A549 (cell line): ENCODE measurements at regions not wholly inside any gene's neighbourhood (a gene's known extent, or its start where the extent isn't known, plus 50 kb on each side); places are given as distances from the start of the nearest gene placed in this dataset.

Experiments used
- ATAC-seq, 2 experiments: fragments of 200-7000 bp in 1 of 2; fragments of >200 bp in 1 of 2; cut with Nextera tagmentation in 1 of 2; cut with Tn5 transposase in 1 of 2; 3 replicates each; pipeline versions ENCODE4 v1.8.0 to v1.9.1; 2018 to 2020; ENCODE audit warnings: mild to moderate bottlenecking in 1 of 2, moderate library complexity in 1 of 2
- CTCF ChIA-PET: fragments of 300-600 bp; sonication (Branson Sonifier 250); formaldehyde crosslinking; extraction: SDS; loops from one replicate; lab custom pipeline; 2021; ENCODE audit warnings: antibody characterized with exemption, inconsistent platforms; lab: Yijun Ruan, JAX
- POLR2A ChIA-PET: fragments of 350-600 bp; formaldehyde crosslinking; extraction: SDS; loops from one replicate; lab custom pipeline; 2021; ENCODE audit warnings: antibody characterized with exemption, inconsistent platforms; lab: Yijun Ruan, JAX
- DNase-seq, 2 experiments: peaks; one replicate each; pipeline versions ENCODE4 v3.0.0 to v3.0.0-alpha.2; 2011 to 2016; ENCODE audit warnings: low read depth in 1 of 2, low spot score in 1 of 2
- FAIRE-seq: peaks from 2 replicates; lab custom pipeline; 2011; peaks lifted over from hg19 to GRCh38; lab: Jason Lieb, UNC
- H3K27ac ChIP-seq, 2 experiments: fragments of >200 bp; sonication (Bioruptor Twin); formaldehyde crosslinking; 3 replicates each; pipeline ENCODE4 v1.5.1; 2016 to 2017
- H3K4me1 ChIP-seq: fragments of >200 bp; sonication (Bioruptor Twin); formaldehyde crosslinking; 3 replicates; pipeline ENCODE4 v1.6.1; 2016
- H3K4me2 ChIP-seq: fragments of >200 bp; sonication (Bioruptor Twin); formaldehyde crosslinking; 3 replicates; pipeline ENCODE4 v1.6.1; 2016
- H3K4me3 ChIP-seq: fragments of >200 bp; sonication (Bioruptor Twin); formaldehyde crosslinking; 3 replicates; pipeline ENCODE4 v1.5.1; 2016
- H3K9me3 ChIP-seq: fragments of >200 bp; sonication (Bioruptor Twin); formaldehyde crosslinking; 3 replicates; pipeline ENCODE4 v1.6.1; 2016
- CHD2 ChIP-seq: fragments of 150-350 bp; IDR thresholded peaks from 2 replicates; pipeline ENCODE4 v1.6.1; 2014; ENCODE audit warnings: low read length; ENCODE audit not compliant: partially characterized antibody
- EHMT2 ChIP-seq: fragments of 200-600 bp; sonication (generic); IDR thresholded peaks from 2 replicates; pipeline ENCODE4 v1.6.1; 2016; ENCODE audit warnings: antibody characterized with exemption, low read depth, mild to moderate bottlenecking, moderate library complexity
- EP300 ChIP-seq, 2 experiments: fragments of >200 bp; sonication (Bioruptor Twin); formaldehyde crosslinking; IDR thresholded peaks; 2 replicates in 1 of 2; 3 replicates in 1 of 2; pipeline ENCODE4 v1.6.1; 2016 to 2017
- ESRRA ChIP-seq: fragments of 150-350 bp; IDR thresholded peaks from 2 replicates; pipeline ENCODE4 v1.6.1; 2014; ENCODE audit warnings: mild to moderate bottlenecking, low read length, borderline replicate concordance
- FOXS1 ChIP-seq: fragments of 250-450 bp; sonication (Bioruptor Pico); IDR thresholded peaks from 2 replicates; pipeline ENCODE4 v1.5.0; 2020; ENCODE audit warnings: mild to moderate bottlenecking, moderate library complexity
- GATA3 ChIP-seq: IDR thresholded peaks from 2 replicates; pipeline ENCODE4 v1.6.1; 2012; ENCODE audit warnings: borderline replicate concordance
- HDAC2 ChIP-seq: fragments of 200-600 bp; sonication (generic); IDR thresholded peaks from 2 replicates; pipeline ENCODE4 v1.6.1; 2016
- HOXA7 ChIP-seq: fragments of 250-450 bp; sonication (Bioruptor Pico); IDR thresholded peaks from 2 replicates; pipeline ENCODE4 v1.5.0; 2020; ENCODE audit warnings: mild to moderate bottlenecking, moderate library complexity
- KDM5A ChIP-seq: fragments of 200-600 bp; sonication (generic); IDR thresholded peaks from 2 replicates; pipeline ENCODE4 v1.6.1; 2016; ENCODE audit warnings: antibody characterized with exemption, mild to moderate bottlenecking
- NFE2L2 ChIP-seq: fragments of 150-350 bp; conservative IDR thresholded peaks from 2 replicates; pipeline ENCODE4 v1.6.1; 2014; ENCODE audit warnings: low read length
- NPAS2 ChIP-seq: fragments of 250-450 bp; sonication (Bioruptor Pico); IDR thresholded peaks from 2 replicates; pipeline ENCODE4 v1.8.0; 2022; ENCODE audit warnings: mild to moderate bottlenecking, moderate library complexity, borderline replicate concordance
- NR3C1 ChIP-seq: fragments of >200 bp; sonication (Bioruptor Twin); formaldehyde crosslinking; IDR thresholded peaks from 3 replicates; pipeline ENCODE4 v1.6.1; 2017
- RARB ChIP-seq: fragments of 250-450 bp; sonication (Bioruptor Pico); IDR thresholded peaks from 2 replicates; pipeline ENCODE4 v1.8.0; 2021; ENCODE audit warnings: mild to moderate bottlenecking, moderate library complexity
- SMC3 ChIP-seq: fragments of >200 bp; sonication (Bioruptor Twin); formaldehyde crosslinking; IDR thresholded peaks from 3 replicates; pipeline ENCODE4 v1.6.1; 2018; ENCODE audit warnings: inconsistent platforms
- SREBF2 ChIP-seq: fragments of 450-650 bp; IDR thresholded peaks from 2 replicates; pipeline ENCODE4 v1.6.1; 2014; ENCODE audit warnings: mild to moderate bottlenecking, moderate library complexity
- TFCP2L1 ChIP-seq: fragments of 250-450 bp; sonication (Bioruptor Pico); IDR thresholded peaks from 2 replicates; pipeline ENCODE4 v1.5.0; 2021; ENCODE audit warnings: mild to moderate bottlenecking
- ZSCAN20 ChIP-seq: fragments of 250-450 bp; sonication (Bioruptor Pico); IDR thresholded peaks from 2 replicates; pipeline ENCODE4 v1.8.0; 2022; ENCODE audit warnings: mild to moderate bottlenecking, moderate library complexity
- WGBS: methylation state at CpG from one replicate; pipeline ENCODE4 v1.1.6; 2017; ENCODE audit errors: missing lambda C conversion rate; 5-methylcytosine and 5-hydroxymethylcytosine counted together
- TF ChIP-seq, protein P1 (sequence below): IDR thresholded peaks from 2 replicates; pipeline ENCODE4 v1.6.1; 2012
- TF ChIP-seq, protein P2 (sequence below): fragments of 250-450 bp; sonication (Bioruptor Pico); IDR thresholded peaks from 2 replicates; pipeline ENCODE4 v1.5.0; 2021; ENCODE audit warnings: mild to moderate bottlenecking, moderate library complexity, borderline replicate concordance
- TF ChIP-seq, protein P3 (sequence below): fragments of 450-650 bp; IDR thresholded peaks from 2 replicates; pipeline ENCODE4 v1.6.1; 2014; ENCODE audit warnings: antibody characterized with exemption
- TF ChIP-seq, protein P4 (sequence below): fragments of 200-600 bp; sonication (generic); IDR thresholded peaks from 2 replicates; pipeline ENCODE4 v1.6.1; 2016; ENCODE audit warnings: antibody characterized with exemption, mild to moderate bottlenecking, moderate library complexity
- TF ChIP-seq, protein P5 (sequence below): IDR thresholded peaks from 2 replicates; pipeline ENCODE4 v1.6.1; 2012

DNA sequence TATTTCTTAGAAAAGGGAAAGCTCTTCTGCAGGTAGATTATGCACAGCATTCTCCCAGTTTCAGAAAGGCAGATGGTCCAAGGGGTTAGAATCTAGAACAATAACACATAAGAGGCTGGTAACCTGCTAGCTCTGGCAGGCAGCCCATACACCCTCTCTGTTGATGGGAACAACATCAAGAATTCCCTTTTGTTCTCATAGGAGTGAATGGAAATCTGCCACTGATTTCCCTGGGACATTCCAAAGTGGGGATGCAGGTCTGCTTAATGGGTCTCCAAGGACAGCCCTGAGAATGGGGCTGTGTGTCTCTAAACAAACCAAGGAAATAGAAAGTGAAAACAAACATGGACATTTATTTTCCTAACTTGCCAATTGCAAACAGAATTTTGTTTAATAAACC is 456.8 kb downstream of the EBF1 start:
- TF ChIP-seq, protein P1, sequence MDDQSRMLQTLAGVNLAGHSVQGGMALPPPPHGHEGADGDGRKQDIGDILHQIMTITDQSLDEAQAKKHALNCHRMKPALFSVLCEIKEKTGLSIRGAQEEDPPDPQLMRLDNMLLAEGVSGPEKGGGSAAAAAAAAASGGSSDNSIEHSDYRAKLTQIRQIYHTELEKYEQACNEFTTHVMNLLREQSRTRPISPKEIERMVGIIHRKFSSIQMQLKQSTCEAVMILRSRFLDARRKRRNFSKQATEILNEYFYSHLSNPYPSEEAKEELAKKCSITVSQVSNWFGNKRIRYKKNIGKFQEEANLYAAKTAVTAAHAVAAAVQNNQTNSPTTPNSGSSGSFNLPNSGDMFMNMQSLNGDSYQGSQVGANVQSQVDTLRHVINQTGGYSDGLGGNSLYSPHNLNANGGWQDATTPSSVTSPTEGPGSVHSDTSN: no peak
- TF ChIP-seq, protein P2, sequence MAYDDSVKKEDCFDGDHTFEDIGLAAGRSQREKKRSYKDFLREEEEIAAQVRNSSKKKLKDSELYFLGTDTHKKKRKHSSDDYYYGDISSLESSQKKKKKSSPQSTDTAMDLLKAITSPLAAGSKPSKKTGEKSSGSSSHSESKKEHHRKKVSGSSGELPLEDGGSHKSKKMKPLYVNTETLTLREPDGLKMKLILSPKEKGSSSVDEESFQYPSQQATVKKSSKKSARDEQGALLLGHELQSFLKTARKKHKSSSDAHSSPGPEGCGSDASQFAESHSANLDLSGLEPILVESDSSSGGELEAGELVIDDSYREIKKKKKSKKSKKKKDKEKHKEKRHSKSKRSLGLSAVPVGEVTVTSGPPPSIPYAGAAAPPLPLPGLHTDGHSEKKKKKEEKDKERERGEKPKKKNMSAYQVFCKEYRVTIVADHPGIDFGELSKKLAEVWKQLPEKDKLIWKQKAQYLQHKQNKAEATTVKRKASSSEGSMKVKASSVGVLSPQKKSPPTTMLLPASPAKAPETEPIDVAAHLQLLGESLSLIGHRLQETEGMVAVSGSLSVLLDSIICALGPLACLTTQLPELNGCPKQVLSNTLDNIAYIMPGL (CRISPR knock-in tag): no peak
- TF ChIP-seq GATA3: no peak
- TF ChIP-seq, protein P3, sequence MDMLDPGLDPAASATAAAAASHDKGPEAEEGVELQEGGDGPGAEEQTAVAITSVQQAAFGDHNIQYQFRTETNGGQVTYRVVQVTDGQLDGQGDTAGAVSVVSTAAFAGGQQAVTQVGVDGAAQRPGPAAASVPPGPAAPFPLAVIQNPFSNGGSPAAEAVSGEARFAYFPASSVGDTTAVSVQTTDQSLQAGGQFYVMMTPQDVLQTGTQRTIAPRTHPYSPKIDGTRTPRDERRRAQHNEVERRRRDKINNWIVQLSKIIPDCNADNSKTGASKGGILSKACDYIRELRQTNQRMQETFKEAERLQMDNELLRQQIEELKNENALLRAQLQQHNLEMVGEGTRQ: no peak
- TF ChIP-seq HDAC2: no peak
- no peak overlapping the region for H3K4me2 ChIP-seq
- ATAC-seq (no peak), FAIRE-seq (no peak), DNase-seq (no peak)
- ChIA-PET CTCF (no interaction called here), POLR2A (no interaction called here)
- no peak overlapping the region for H3K4me3 ChIP-seq
- H3K9me3 ChIP-seq: no peaks in the 10 kb centered on the region
- H3K4me1 ChIP-seq: no peaks in the 10 kb centered on the region
- no peak overlapping the region for H3K27ac ChIP-seq

DNA sequence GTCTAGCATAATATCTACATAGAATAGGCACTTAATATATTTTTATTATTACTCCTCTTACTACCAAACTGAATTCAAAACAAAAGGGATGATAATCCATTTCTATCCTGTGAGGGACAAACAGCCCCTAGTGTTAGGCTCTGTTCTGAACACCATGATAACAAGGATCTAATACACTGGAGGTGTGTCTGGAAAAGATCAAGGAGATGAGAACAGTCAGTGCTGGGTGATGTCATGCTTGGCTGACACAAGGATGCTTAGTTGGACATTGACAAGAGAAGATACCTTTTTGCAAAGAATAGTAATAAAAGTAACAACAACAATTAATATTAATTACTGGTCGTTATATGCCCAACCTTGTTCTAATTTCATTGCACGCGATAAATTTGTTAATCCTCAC is 458.7 kb downstream of the EBF1 start:
- ChIA-PET POLR2A (no interaction called here), CTCF (no interaction called here)
- TF ChIP-seq, protein P3: no peak
- no peak for TF ChIP-seq NPAS2 (CRISPR knock-in tag)
- no peak for TF ChIP-seq CHD2
- TF ChIP-seq, protein P4, sequence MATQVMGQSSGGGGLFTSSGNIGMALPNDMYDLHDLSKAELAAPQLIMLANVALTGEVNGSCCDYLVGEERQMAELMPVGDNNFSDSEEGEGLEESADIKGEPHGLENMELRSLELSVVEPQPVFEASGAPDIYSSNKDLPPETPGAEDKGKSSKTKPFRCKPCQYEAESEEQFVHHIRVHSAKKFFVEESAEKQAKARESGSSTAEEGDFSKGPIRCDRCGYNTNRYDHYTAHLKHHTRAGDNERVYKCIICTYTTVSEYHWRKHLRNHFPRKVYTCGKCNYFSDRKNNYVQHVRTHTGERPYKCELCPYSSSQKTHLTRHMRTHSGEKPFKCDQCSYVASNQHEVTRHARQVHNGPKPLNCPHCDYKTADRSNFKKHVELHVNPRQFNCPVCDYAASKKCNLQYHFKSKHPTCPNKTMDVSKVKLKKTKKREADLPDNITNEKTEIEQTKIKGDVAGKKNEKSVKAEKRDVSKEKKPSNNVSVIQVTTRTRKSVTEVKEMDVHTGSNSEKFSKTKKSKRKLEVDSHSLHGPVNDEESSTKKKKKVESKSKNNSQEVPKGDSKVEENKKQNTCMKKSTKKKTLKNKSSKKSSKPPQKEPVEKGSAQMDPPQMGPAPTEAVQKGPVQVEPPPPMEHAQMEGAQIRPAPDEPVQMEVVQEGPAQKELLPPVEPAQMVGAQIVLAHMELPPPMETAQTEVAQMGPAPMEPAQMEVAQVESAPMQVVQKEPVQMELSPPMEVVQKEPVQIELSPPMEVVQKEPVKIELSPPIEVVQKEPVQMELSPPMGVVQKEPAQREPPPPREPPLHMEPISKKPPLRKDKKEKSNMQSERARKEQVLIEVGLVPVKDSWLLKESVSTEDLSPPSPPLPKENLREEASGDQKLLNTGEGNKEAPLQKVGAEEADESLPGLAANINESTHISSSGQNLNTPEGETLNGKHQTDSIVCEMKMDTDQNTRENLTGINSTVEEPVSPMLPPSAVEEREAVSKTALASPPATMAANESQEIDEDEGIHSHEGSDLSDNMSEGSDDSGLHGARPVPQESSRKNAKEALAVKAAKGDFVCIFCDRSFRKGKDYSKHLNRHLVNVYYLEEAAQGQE: no peak
- TF ChIP-seq, protein P2 (CRISPR knock-in tag): no peak
- no peak for ATAC-seq
- FAIRE-seq: no peak
- no peak for DNase-seq
- WGBS: 63% methylated on average over 3 of the region's 3 CpGs
- Histone ChIP-seq H3K4me3 (no peak overlapping the region), H3K9me3 (no peaks in the 10 kb centered on the region), H3K27ac (no peak overlapping the region), H3K4me2 (no peak overlapping the region), H3K4me1 (no peaks in the 10 kb centered on the region)

DNA sequence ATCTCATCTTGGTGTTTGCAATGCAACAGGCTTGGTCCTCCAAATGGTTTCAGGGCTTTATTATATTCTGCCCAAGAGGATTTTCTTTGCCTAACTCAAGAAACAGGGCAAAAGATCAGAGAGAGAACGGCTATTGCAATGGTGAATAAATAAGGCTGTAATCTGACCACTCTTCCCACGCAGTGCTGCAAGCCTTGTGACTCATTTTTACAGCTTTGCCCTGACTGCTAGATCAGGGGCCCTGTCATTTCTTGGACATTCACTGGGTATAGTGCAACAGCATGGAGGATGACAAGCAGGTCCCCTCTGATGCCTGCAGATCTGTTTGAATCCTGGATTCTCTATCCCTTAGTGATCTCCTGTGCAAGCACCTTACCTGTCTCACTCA is 459.1 kb downstream of the EBF1 start:
- Histone ChIP-seq H3K4me1 (no peaks in the 10 kb centered on the region), H3K4me2 (no peak overlapping the region)
- TF ChIP-seq NR3C1: no peak
- no peak for TF ChIP-seq HOXA7 (CRISPR knock-in tag)
- no peak for TF ChIP-seq RARB (CRISPR knock-in tag)
- no peak for TF ChIP-seq EHMT2
- no peak for TF ChIP-seq SMC3
- no peak for TF ChIP-seq ZSCAN20
- TF ChIP-seq KDM5A: no peak
- TF ChIP-seq ESRRA: no peak
- TF ChIP-seq, protein P5, sequence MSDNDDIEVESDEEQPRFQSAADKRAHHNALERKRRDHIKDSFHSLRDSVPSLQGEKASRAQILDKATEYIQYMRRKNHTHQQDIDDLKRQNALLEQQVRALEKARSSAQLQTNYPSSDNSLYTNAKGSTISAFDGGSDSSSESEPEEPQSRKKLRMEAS: no peak
- TF ChIP-seq EP300 (IDR thresholded peaks at IDR 0.05): no peak
- no peak for TF ChIP-seq SREBF2
- TF ChIP-seq, protein P3: no peak
- TF ChIP-seq FOXS1 (CRISPR knock-in tag): no peak
- TF ChIP-seq TFCP2L1 (CRISPR knock-in tag): no peak
- TF ChIP-seq NFE2L2: no peak
- TF ChIP-seq, all 56 proteins: peak for 0
- ATAC-seq (no peak), DNase-seq (no peak), FAIRE-seq (no peak)
- H3K4me3 ChIP-seq: no peak overlapping the region
- H3K9me3 ChIP-seq: no peaks in the 10 kb centered on the region
- no peak overlapping the region for H3K27ac ChIP-seq
- 3% methylated on average over 2 of the region's 2 CpGs for WGBS
- ChIA-PET CTCF (no interaction called here), POLR2A (no interaction called here)
